ENCODE measurements at regions not wholly inside any gene's neighbourhood (a gene's known extent, or its start where the extent isn't known, plus 50 kb on each side); places are given as distances from the start of the nearest gene placed in this dataset.

GRCh38 chr18:8974279-8974678, 128.2 kb upstream of the NDUFV2 start:
- TF ChIP-seq CTCF (IDR thresholded peaks at IDR 0.05) (no peak), POLR2A (IDR thresholded peaks at IDR 0.05) (no peak)

Data from prostate gland (tissue), 2 donors.